SKM-1 (cell line): ENCODE measurements at regions not wholly inside any gene's neighbourhood (a gene's known extent, or its start where the extent isn't known, plus 50 kb on each side); places are given as distances from the start of the nearest gene placed in this dataset.

Experiments
- DNase-seq: peaks from one replicate; lab custom pipeline; 2025; ENCODE audit not compliant: unreplicated experiment; lab: John Stamatoyannopoulos, UW

DNA sequence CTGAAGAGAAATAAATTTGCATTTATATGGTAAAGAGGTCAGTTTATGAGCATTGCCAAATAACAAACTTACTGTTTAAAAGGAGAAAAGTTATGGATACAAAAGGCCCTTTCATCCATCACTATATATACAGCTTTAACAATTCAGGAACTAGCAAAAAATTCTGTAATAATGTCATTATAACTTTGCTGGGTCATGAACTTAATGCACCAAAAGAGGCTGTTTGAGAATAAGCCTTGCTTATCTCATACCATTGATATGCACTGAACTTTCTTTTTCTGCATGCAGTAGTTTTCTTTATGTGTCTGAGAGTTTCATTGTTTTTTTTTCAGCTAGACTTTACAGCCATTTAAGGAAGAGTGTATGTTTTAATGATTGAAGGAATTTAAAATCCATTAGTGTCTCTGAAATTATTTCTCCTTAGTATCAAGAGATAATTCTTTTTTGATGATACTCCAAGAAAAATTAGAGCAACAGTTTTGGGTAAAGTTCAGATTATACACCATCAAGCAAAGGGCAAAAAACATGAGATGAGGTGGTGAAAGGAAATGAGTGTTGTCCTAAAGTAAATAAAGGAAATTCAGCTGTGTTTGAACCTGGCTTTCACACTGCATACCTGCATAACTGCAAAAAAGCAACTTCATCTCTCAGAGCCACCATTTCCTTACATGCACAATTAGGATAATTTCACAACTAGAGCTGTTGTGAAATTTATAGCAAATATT, 188.2 kb upstream of the ANO3 start:
- DNase-seq: no peak

GRCh38 chr11:26144291-26144690, 187.6 kb upstream of the ANO3 start:
- DNase-seq: no peak

- DNase-seq: no peak
Measured at GRCh38 chr11:26144911-26145310, 187.0 kb upstream of the ANO3 start.

DNA sequence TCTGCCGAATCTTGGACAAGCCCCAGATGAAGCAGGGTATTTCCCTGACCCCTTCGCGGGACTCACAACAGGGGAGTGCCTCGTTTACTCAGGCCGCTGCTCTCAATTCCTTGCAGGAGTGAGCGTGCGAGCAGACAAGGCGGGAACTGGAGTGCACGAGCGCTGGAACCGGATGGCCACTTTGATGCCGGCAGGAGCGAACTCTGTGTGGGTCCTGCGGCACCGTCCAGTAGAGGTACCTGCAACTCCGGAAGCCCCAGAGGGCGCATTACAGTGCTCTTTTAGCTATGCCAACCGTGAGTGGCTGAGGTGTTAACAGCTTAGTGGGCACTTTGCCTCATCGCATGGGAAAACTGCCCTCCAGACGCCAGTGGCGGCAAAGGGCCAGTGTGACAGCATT, 182.3 kb upstream of the ANO3 start:
- no peak for DNase-seq

DNA sequence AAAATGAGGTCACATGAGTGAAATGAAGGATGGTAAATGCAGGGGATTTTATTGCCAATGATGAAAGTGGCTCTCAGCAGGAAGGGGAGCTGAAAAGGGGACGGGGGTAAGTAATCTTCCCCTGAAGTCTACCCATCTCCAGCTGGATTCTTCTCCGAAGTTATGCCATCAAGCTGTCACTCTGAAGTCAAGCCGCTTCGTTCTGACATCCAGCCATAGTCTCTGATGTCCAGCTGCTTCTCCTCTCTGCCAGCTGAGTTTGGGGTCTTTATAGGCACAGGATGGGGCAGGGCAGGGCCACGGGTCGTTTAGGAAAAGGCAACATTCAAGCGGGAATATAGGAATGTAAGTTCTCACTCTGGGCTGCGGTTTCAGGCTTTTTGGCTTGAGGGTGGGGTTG, 181.9 kb upstream of the ANO3 start:
- DNase-seq: peak; percentile 38

DNA sequence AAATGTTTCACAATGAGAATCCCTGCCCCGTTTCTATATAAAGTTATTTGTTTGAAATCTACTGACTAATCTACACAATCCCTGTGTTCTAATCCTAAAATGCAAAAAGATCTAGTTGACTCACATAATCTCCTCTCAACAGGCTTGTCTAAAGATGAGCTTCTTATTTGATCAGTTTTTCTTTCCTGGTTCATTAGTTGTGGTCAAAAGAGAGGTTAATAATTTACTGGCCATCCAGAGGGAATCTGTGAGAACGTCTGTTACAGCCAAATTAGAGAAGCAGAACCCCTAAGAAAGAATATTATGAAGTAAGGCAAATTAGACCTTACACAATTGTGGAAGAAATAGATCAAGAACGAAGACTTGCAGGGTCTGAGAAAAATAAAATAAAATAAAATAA, 173.7 kb upstream of the ANO3 start:
- no peak for DNase-seq

GRCh38 chr11:26162291-26162690, 169.6 kb upstream of the ANO3 start:
- no peak for DNase-seq

GRCh38 chr11:26186389-26186788, 145.5 kb upstream of the ANO3 start:
- DNase-seq: no peak

DNA sequence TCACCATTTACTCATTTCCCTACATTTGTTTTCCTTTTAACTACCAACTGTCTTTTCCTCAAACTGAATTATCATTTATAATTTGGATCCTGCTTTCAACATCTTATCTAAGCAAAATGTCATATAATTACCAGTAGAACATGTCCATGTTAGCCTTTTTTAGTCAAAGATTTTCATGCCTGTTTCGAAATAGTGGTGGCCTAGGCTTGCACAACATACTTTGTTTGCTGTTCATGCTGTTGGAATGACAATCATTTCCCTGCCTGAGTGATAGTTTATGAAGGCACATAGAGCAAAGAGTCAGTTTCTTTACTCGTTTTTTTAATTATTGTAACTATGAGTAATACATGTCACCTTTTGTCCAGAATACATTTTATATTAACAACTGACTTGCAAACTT, 144.3 kb upstream of the ANO3 start:
- no peak for DNase-seq

GRCh38 chr11:26188554-26188953, 143.4 kb upstream of the ANO3 start:
- no peak for DNase-seq

DNA sequence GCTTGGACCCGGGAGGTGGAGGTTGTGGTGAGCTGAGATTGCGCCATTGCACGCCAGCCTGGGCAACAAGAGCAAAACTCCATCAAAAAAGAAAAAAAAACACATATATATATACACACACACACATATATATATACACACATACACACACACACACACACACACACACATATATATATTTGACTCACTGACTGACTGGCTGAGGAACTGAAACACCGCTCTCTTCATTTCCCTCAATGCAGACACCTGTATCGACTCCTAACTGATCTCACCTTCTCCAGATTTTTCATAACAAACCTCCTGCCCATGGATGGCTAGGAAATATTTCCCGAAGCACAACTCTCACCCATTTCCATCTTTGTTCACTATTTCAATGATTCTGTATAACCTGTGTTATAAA, 140.7 kb upstream of the ANO3 start:
- DNase-seq: no peak

DNA sequence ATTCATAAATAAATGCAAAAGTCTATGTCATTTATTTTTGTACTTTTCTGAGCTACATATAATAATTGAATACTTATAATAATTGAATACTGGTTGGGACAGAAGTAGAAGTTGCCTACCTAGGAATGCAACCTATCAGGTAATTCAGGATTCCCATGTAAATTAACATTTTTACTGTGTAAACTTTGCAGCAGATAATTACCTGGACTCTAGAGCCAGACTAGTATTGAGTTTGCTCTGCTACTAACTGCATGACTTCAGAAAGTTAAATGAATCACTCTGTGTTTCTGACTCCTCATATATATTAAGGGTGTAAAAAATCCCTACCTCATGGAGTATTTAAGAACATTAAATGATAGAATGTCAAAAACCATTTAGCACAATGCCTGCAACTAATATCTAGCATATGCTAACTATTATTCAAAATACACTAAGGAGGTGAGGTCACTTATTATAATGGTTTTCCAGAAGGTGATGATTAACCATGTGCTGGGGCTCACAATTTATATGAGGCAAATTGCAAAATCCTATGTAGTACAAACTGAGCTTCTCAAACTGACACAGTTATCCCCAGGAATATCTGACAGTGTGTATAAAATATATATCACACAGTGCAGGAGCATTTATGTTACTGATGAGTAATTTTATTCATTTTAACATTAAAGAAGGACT, 138.1 kb upstream of the ANO3 start:
- DNase-seq: no peak

GRCh38 chr11:26194881-26195280, 137.0 kb upstream of the ANO3 start:
- no peak for DNase-seq

- no peak for DNase-seq
Measured at GRCh38 chr11:26198532-26199096, 133.3 kb upstream of the ANO3 start.

GRCh38 chr11:26199331-26200095, 132.4 kb upstream of the ANO3 start:
- no peak for DNase-seq

DNA sequence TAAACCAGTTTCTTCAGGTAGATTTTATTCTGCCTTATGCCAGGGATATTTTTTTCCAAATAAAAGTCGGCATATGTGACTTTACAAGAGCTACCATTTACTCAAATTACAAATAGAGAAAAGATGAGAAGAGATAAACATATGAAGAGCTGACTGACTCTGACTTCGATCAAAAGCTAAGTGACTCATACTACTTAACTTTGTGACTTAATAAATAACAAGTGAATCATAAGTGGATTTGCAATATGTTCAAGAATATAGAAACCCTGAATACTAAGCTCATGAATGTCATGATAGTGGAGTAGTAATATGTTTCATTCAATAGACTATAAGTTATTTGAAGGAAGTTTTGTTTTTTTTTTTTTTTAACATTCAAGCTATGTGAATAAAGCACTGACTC, 130.5 kb upstream of the ANO3 start:
- no peak for DNase-seq

DNA sequence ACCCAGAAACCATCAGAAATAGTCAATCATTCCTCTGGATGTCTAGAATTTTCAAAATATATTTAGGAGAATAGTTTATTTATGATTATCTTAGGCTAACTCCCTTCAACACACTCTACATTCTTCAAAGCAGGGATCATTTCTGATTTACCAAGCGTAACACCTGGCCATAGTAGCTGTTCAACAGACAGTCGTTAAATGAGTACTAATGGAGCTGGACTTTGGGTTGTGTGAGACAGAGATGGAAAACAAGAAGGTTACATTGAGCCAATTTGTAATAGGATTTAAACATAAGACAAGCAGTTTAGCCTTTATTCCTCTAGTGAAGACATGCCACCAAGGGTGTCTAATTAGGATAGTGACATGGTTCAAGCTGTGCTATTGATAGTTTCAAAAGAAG, 129.2 kb upstream of the ANO3 start:
- DNase-seq: no peak

DNA sequence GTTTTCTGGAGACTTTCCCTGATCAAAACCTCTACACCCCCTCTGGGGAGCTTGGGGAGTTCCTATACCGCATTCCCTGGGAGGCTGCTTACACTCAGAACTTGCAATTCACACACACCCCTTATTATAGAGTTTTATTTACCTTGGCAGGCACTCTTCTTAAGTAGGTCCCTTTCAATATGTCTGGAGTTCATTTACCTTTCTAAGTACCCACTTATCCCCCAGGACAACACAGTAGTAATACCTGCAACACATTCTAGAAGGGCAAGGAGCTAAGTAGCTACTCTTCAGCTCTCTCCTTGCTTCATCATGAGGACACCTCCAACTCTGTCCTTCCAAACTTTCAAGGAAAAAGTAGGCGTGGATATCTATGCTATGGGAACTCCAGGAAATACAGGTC, 127.8 kb upstream of the ANO3 start:
- no peak for DNase-seq

DNA sequence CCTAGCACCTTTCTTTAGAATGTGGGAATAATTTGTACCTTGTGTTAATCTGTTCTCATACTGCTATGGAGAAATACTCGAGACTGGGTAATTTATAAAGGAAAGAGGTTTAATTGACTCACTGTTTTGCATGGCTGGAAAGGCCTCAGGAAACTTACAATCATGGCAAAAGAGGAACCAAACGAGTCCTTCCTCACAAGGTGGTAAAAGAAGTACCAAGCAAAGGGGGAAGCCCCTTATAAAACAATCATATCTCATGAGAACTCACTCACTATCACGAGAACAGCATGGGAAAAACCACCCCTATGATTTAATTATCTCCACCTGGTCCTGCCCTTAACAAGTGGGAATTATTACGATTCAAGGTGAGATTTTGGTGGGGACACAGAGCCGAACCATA, 127.1 kb upstream of the ANO3 start:
- DNase-seq: no peak

GRCh38 chr11:26219183-26220117, 112.5 kb upstream of the ANO3 start:
- no peak for DNase-seq

- DNase-seq: no peak
Measured at GRCh38 chr11:26225646-26226045, 106.3 kb upstream of the ANO3 start.
